BLaER1 (cell line): ENCODE measurements at regions not wholly inside any gene's neighbourhood (a gene's known extent, or its start where the extent isn't known, plus 50 kb on each side); places are given as distances from the start of the nearest gene placed in this dataset.

ENCODE experiments used
- H3K27ac ChIP-seq: shearing (Covaris generic); formaldehyde crosslinking; 2 replicates; pipeline ENCODE4 v1.8.1; 2022
- H3K27me3 ChIP-seq: shearing (Covaris generic); formaldehyde crosslinking; 2 replicates; pipeline ENCODE4 v1.8.1; 2022
- H3K36me3 ChIP-seq: shearing (Covaris generic); formaldehyde crosslinking; 2 replicates; pipeline ENCODE4 v1.8.1; 2022
- H3K4me1 ChIP-seq: shearing (Covaris generic); formaldehyde crosslinking; 2 replicates; pipeline ENCODE4 v1.8.1; 2022
- H3K4me2 ChIP-seq: shearing (Covaris generic); formaldehyde crosslinking; 2 replicates; pipeline ENCODE4 v1.8.1; 2022
- H3K4me3 ChIP-seq: shearing (Covaris generic); formaldehyde crosslinking; 2 replicates; pipeline ENCODE4 v1.8.1; 2022
- H3K9ac ChIP-seq: shearing (Covaris generic); formaldehyde crosslinking; 2 replicates; pipeline ENCODE4 v1.8.1; 2022
- H3K9me3 ChIP-seq: shearing (Covaris generic); formaldehyde crosslinking; 2 replicates; pipeline ENCODE4 v1.8.1; 2022
- H4K20me1 ChIP-seq: shearing (Covaris generic); formaldehyde crosslinking; 2 replicates; pipeline ENCODE4 v1.8.1; 2022
- Cebpa-rat ChIP-seq: shearing (Covaris generic); IDR thresholded peaks from 2 replicates; pipeline ENCODE4 v1.8.1; 2022

GRCh38 chr3:24981924-24982323, 446.1 kb upstream of the RARB start:
- Histone ChIP-seq H3K27ac (no peak overlapping the region), H3K36me3 (no peaks in the 10 kb centered on the region)
- TF ChIP-seq Cebpa-rat = no peak

GRCh38 chr3:24985668-24986067, 442.4 kb upstream of the RARB start:
- Histone ChIP-seq H3K27me3 (no peaks in the 10 kb centered on the region), H3K9me3 (no peaks in the 10 kb centered on the region), H3K4me1 (no peaks in the 10 kb centered on the region), H3K9ac (no peak overlapping the region), H3K36me3 (no peaks in the 10 kb centered on the region), H3K27ac (no peak overlapping the region), H4K20me1 (no peaks in the 10 kb centered on the region), H3K4me3 (no peak overlapping the region), H3K4me2 (no peak overlapping the region)
- TF ChIP-seq Cebpa-rat = no peak

More at GRCh38 chr3:24981924-24982323, 446.1 kb upstream of the RARB start:
- H4K20me1 ChIP-seq = no peaks in the 10 kb centered on the region
- no peaks in the 10 kb centered on the region for H3K9me3 ChIP-seq
- H3K27me3 ChIP-seq = no peaks in the 10 kb centered on the region
- H3K4me3 ChIP-seq = no peak overlapping the region
- H3K4me2 ChIP-seq = no peak overlapping the region
- H3K4me1 ChIP-seq = no peaks in the 10 kb centered on the region
- no peak overlapping the region for H3K9ac ChIP-seq

GRCh38 chr3:24986612-24987011, 441.5 kb upstream of the RARB start:
- Histone ChIP-seq H3K4me2 (no peak overlapping the region), H3K36me3 (no peaks in the 10 kb centered on the region), H4K20me1 (no peaks in the 10 kb centered on the region), H3K9me3 (no peaks in the 10 kb centered on the region), H3K4me1 (no peaks in the 10 kb centered on the region), H3K9ac (no peak overlapping the region), H3K27me3 (no peaks in the 10 kb centered on the region), H3K4me3 (no peak overlapping the region), H3K27ac (no peak overlapping the region)
- TF ChIP-seq Cebpa-rat = no peak

- no peak for TF ChIP-seq Cebpa-rat
- H3K9me3 ChIP-seq = no peaks in the 10 kb centered on the region
Observed at GRCh38 chr3:24999357-24999756, 428.7 kb upstream of the RARB start.

GRCh38 chr3:25000971-25001591, 427.0 kb upstream of the RARB start:
- Histone ChIP-seq H4K20me1 (no peaks in the 10 kb centered on the region), H3K9ac (no peak overlapping the region), H3K9me3 (no peaks in the 10 kb centered on the region), H3K27me3 (no peaks in the 10 kb centered on the region), H3K4me2 (no peak overlapping the region), H3K4me1 (no peaks in the 10 kb centered on the region), H3K4me3 (no peak overlapping the region), H3K36me3 (no peaks in the 10 kb centered on the region), H3K27ac (no peak overlapping the region)
- no peak for TF ChIP-seq Cebpa-rat

More at GRCh38 chr3:24999357-24999756, 428.7 kb upstream of the RARB start:
- Histone ChIP-seq H3K4me3 (no peak overlapping the region), H4K20me1 (no peaks in the 10 kb centered on the region), H3K4me1 (no peaks in the 10 kb centered on the region), H3K9ac (no peak overlapping the region), H3K27ac (no peak overlapping the region), H3K4me2 (no peak overlapping the region), H3K36me3 (no peaks in the 10 kb centered on the region), H3K27me3 (no peaks in the 10 kb centered on the region)

GRCh38 chr3:25002052-25002451, 426.0 kb upstream of the RARB start:
- H3K27me3 ChIP-seq = no peaks in the 10 kb centered on the region
- H3K9me3 ChIP-seq = no peaks in the 10 kb centered on the region
- H4K20me1 ChIP-seq = no peaks in the 10 kb centered on the region
- no peaks in the 10 kb centered on the region for H3K4me1 ChIP-seq
- no peak overlapping the region for H3K9ac ChIP-seq
- TF ChIP-seq Cebpa-rat = no peak
- H3K27ac ChIP-seq = no peak overlapping the region
- no peak overlapping the region for H3K4me2 ChIP-seq
- no peaks in the 10 kb centered on the region for H3K36me3 ChIP-seq
- H3K4me3 ChIP-seq = no peak overlapping the region

GRCh38 chr3:25007974-25008658, 419.9 kb upstream of the RARB start:
- no peak for TF ChIP-seq Cebpa-rat
- H3K27ac ChIP-seq = no peak overlapping the region
- no peaks in the 10 kb centered on the region for H3K4me1 ChIP-seq
- H3K9me3 ChIP-seq = no peaks in the 10 kb centered on the region
- no peak overlapping the region for H3K4me3 ChIP-seq
- H3K4me2 ChIP-seq = no peak overlapping the region
- no peaks in the 10 kb centered on the region for H4K20me1 ChIP-seq
- H3K27me3 ChIP-seq = no peaks in the 10 kb centered on the region
- H3K36me3 ChIP-seq = no peaks in the 10 kb centered on the region
- no peak overlapping the region for H3K9ac ChIP-seq

GRCh38 chr3:25009665-25010064, 418.4 kb upstream of the RARB start:
- H3K9ac ChIP-seq = no peak overlapping the region
- H3K27ac ChIP-seq = no peak overlapping the region
- no peaks in the 10 kb centered on the region for H3K36me3 ChIP-seq
- H3K4me1 ChIP-seq = no peaks in the 10 kb centered on the region
- no peaks in the 10 kb centered on the region for H4K20me1 ChIP-seq
- TF ChIP-seq Cebpa-rat = no peak
- H3K27me3 ChIP-seq = no peaks in the 10 kb centered on the region
- no peak overlapping the region for H3K4me2 ChIP-seq
- no peaks in the 10 kb centered on the region for H3K9me3 ChIP-seq
- no peak overlapping the region for H3K4me3 ChIP-seq

- no peak overlapping the region for H3K27ac ChIP-seq
- H3K9me3 ChIP-seq = no peaks in the 10 kb centered on the region
- no peaks in the 10 kb centered on the region for H3K27me3 ChIP-seq
- no peak overlapping the region for H3K4me3 ChIP-seq
- H3K4me2 ChIP-seq = no peak overlapping the region
- no peak overlapping the region for H3K9ac ChIP-seq
- no peaks in the 10 kb centered on the region for H3K36me3 ChIP-seq
- no peak for TF ChIP-seq Cebpa-rat
- H3K4me1 ChIP-seq = no peaks in the 10 kb centered on the region
- H4K20me1 ChIP-seq = no peaks in the 10 kb centered on the region
Observed at GRCh38 chr3:25015599-25015998, 412.5 kb upstream of the RARB start.

GRCh38 chr3:25018909-25019308, 409.2 kb upstream of the RARB start:
- H3K36me3 ChIP-seq = no peaks in the 10 kb centered on the region
- no peaks in the 10 kb centered on the region for H3K9me3 ChIP-seq
- TF ChIP-seq Cebpa-rat = no peak

More at GRCh38 chr3:25018909-25019308, 409.2 kb upstream of the RARB start:
- Histone ChIP-seq H3K4me1 (no peaks in the 10 kb centered on the region), H3K27ac (no peak overlapping the region), H3K4me2 (no peak overlapping the region), H4K20me1 (no peaks in the 10 kb centered on the region), H3K9ac (no peak overlapping the region), H3K4me3 (no peak overlapping the region), H3K27me3 (no peaks in the 10 kb centered on the region)
